ENCODE measurements at regions not wholly inside any gene's neighbourhood (a gene's known extent, or its start where the extent isn't known, plus 50 kb on each side); places are given as distances from the start of the nearest gene placed in this dataset.

- no peaks in the 10 kb centered on the region for H3F3A ChIP-seq (replicated peaks; ENCODE audit: low read depth)
- H3K36me3 Mint-ChIP-seq (ENCODE audit: low read depth) = no peaks in the 10 kb centered on the region
Observed at GRCh38 chr12:22755629-22756028, 130.7 kb downstream of the ETNK1 start.

More at GRCh38 chr12:22755629-22756028, 130.7 kb downstream of the ETNK1 start:
- Histone ChIP-seq H3K27me3 (ENCODE audit: insufficient read depth) (no peaks in the 10 kb centered on the region), H2AFZ (no peak overlapping the region), H3K4me1 (ENCODE audit: insufficient read depth) (no peaks in the 10 kb centered on the region), H4K20me1 (replicated peaks; ENCODE audit: insufficient read depth) (no peaks in the 10 kb centered on the region), H3K9me2 (ENCODE audit: insufficient read depth) (no peaks in the 10 kb centered on the region), H3K4me2 (no peak overlapping the region), H3K36me3 (ENCODE audit: insufficient read depth) (no peaks in the 10 kb centered on the region), H3K4me3 (no peak overlapping the region), H3K79me2 (replicated peaks; ENCODE audit: insufficient read depth) (no peaks in the 10 kb centered on the region), H3K27ac (ENCODE audit: low read depth) (no peak overlapping the region)
- Mint-ChIP-seq H3K27ac (no peak overlapping the region), H3K4me3 (no peak overlapping the region), H3K9me3 (peaks cover 2% of the 10 kb centered on the region; the same call in 1 of the 3 replicates), H3K27me3 (ENCODE audit: insufficient read depth, low read depth, poor library complexity) (no peaks in the 10 kb centered on the region), H3K4me1 (peaks cover 4% of the 10 kb centered on the region; the same call in 2 of the 3 replicates)
- TF ChIP-seq ZNF114 (CRISPR knock-in tag; IDR thresholded peaks at IDR 0.05) (no peak), EZH2 (IDR thresholded peaks at IDR 0.05; ENCODE audit: low read depth, unreplicated experiment) (no peak), EZH2phosphoT487 (IDR thresholded peaks at IDR 0.05; ENCODE audit: unreplicated experiment) (no peak), ETS1 (IDR thresholded peaks at IDR 0.05) (no peak), REST (IDR thresholded peaks at IDR 0.05; ENCODE audit: unreplicated experiment) (no peak), ZNF331 (CRISPR knock-in tag; IDR thresholded peaks at IDR 0.05; ENCODE audit: low read depth) (no peak), NANOG (IDR thresholded peaks at IDR 0.05; ENCODE audit: borderline replicate concordance) (no peak), CTCF (conservative IDR thresholded peaks at IDR 0.05; ENCODE audit: low read depth in 2 of 2) (no peak), ZNF462 (CRISPR knock-in tag; IDR thresholded peaks at IDR 0.05) (no peak), JUNB (IDR thresholded peaks at IDR 0.05; ENCODE audit: unreplicated experiment) (no peak), CREB1 (CRISPR knock-in tag; IDR thresholded peaks at IDR 0.05; ENCODE audit: low read depth) (no peak), STAT1 (IDR thresholded peaks at IDR 0.05; ENCODE audit: unreplicated experiment) (no peak), POLR2AphosphoS5 (IDR thresholded peaks at IDR 0.05; ENCODE audit: low read depth) (no peak)
- no peak for ATAC-seq
- no peak for DNase-seq (ENCODE audit: low spot score)

Measured in GM23338 (cell line).